SU-DHL-6 (cell line): ENCODE measurements at regions not wholly inside any gene's neighbourhood (a gene's known extent, or its start where the extent isn't known, plus 50 kb on each side); places are given as distances from the start of the nearest gene placed in this dataset.

Experiments
- CTCF ChIP-seq: fragments of 200-600 bp; sonication (generic); IDR thresholded peaks from one replicate; pipeline ENCODE4 v1.5.1; 2017; ENCODE audit warnings: antibody characterized with exemption, mild to moderate bottlenecking, low read length, moderate library complexity; ENCODE audit not compliant: insufficient read depth, poor library complexity, severe bottlenecking
- EZH2phosphoT487 ChIP-seq: fragments of 200-600 bp; sonication (generic), shearing (Covaris generic); conservative IDR thresholded peaks from 2 replicates; pipeline ENCODE4 v1.6.1; 2018; ENCODE audit warnings: mild to moderate bottlenecking, antibody characterized with exemption, low read length, moderate library complexity, mixed read lengths

- TF ChIP-seq CTCF (no peak), EZH2phosphoT487 (no peak)
Observed at GRCh38 chr1:194476872-194477271, 1290.5 kb upstream of the B3GALT2 start.
